Esophagus muscularis mucosa (tissue), 4 donors: ENCODE measurements at regions not wholly inside any gene's neighbourhood (a gene's known extent, or its start where the extent isn't known, plus 50 kb on each side); places are given as distances from the start of the nearest gene placed in this dataset.

Experiments used
- DNase-seq: peaks from one replicate; pipeline ENCODE4 v3.0.0-alpha.2; 2017; ENCODE audit errors: extremely low spot score
- H3K27ac ChIP-seq, 4 donors: fragments of 200-600 bp; sonication (generic); replicated peaks in 1 of 4; 1 replicate in 3 of 4; 2 replicates in 1 of 4; pipeline ENCODE4 v1.5.1; 2016 to 2019; ENCODE audit warnings: mild to moderate bottlenecking in 1 of 4
- H3K27me3 ChIP-seq, 4 donors: fragments of 200-600 bp; sonication (generic); one replicate each; pipeline versions ENCODE4 v1.5.1 to v1.6.0; 2016 to 2019
- H3K36me3 ChIP-seq, 4 donors: fragments of 200-600 bp; sonication (generic); one replicate each; pipeline ENCODE4 v1.5.1; 2016 to 2019
- H3K4me1 ChIP-seq, 4 donors: fragments of 200-600 bp; sonication (generic); one replicate each; pipeline ENCODE4 v1.5.1; 2016 to 2019
- H3K4me3 ChIP-seq, 4 donors: fragments of 200-600 bp; sonication (generic); 1 replicate in 2 of 4; 2 replicates in 2 of 4; pipeline ENCODE4 v1.5.1; 2016 to 2019; ENCODE audit warnings: mild to moderate bottlenecking in 4 of 4, moderate library complexity in 1 of 4
- H3K9me3 ChIP-seq, 4 donors: fragments of 200-600 bp; sonication (generic); 1 replicate in 3 of 4; 2 replicates in 1 of 4; pipeline ENCODE4 v1.5.1; 2016 to 2019
- CTCF ChIP-seq, 3 experiments: fragments of 200-600 bp in 2 of 3; fragments of 450-650 bp in 1 of 3; sonication (generic) in 2 of 3; IDR thresholded peaks; one replicate each; pipeline ENCODE4 v1.5.1; 2017 to 2019; ENCODE audit warnings: antibody characterized with exemption in 3 of 3, mild to moderate bottlenecking in 2 of 3, moderate library complexity in 1 of 3
- EP300 ChIP-seq: sonication (generic); formaldehyde crosslinking; IDR thresholded peaks from one replicate; pipeline ENCODE4 v1.6.1; 2017; ENCODE audit warnings: antibody characterized with exemption
- POLR2A ChIP-seq: fragments of 450-650 bp; IDR thresholded peaks from one replicate; pipeline ENCODE4 v1.6.1; 2017; ENCODE audit warnings: antibody characterized with exemption, moderate library complexity, mild to moderate bottlenecking, low read depth
- POLR2AphosphoS5 ChIP-seq, 2 donors: sonication (generic); formaldehyde crosslinking; IDR thresholded peaks; one replicate each; pipeline ENCODE4 v1.6.1; 2017; ENCODE audit warnings: antibody characterized with exemption in 2 of 2
- WGBS: methylation state at CpG from one replicate; pipeline ENCODE4 v1.1.5; 2018; 5-methylcytosine and 5-hydroxymethylcytosine counted together
- intact Hi-C: fragments of 100-400 bp; cut with DNase I; formaldehyde crosslinking; loops from one replicate; pipeline ENCODE4 v1.15.1; 2023

GRCh38 chr3:82137050-82137449 lies 375.6 kb upstream of the GBE1 start:
- no peak overlapping the region for H3K27ac ChIP-seq
- peaks cover 0 to 10% (median 0%) of the 10 kb centered on the region in 4 donors for H3K9me3 ChIP-seq
- DNase-seq = no peak
- H3K4me3 ChIP-seq = no peak overlapping the region
- intact Hi-C loops = loop anchor here (10.0 kb wide), 1 partner anchor 642 kb away; no protein-coding TSS in a partner anchor
- no peaks in the 10 kb centered on the region for H3K36me3 ChIP-seq
- H3K27me3 ChIP-seq = no peaks in the 10 kb centered on the region
- no peak for TF ChIP-seq POLR2A
- TF ChIP-seq CTCF (IDR thresholded peaks at IDR 0.05) = no peak
- no peak for TF ChIP-seq POLR2AphosphoS5 (IDR thresholded peaks at IDR 0.05)
- TF ChIP-seq EP300 = no peak
- H3K4me1 ChIP-seq = no peaks in the 10 kb centered on the region
- 90% methylated on average over 3 of the region's 3 CpGs for WGBS

- TF ChIP-seq CTCF (IDR thresholded peaks at IDR 0.05) (peak; percentile 75 to 83 (median 81)), EP300 (no peak)
- intact Hi-C loops = loop anchor here (5.0 to 10.0 kb wide), 2 partner anchors 466 to 638 kb away; no protein-coding TSS in a partner anchor
- no peak for DNase-seq
- Histone ChIP-seq H3K9me3 (no peaks in the 10 kb centered on the region), H3K27ac (no peak overlapping the region), H3K36me3 (no peaks in the 10 kb centered on the region), H3K4me1 (no peaks in the 10 kb centered on the region), H3K4me3 (no peak overlapping the region), H3K27me3 (no peaks in the 10 kb centered on the region)
- 24% methylated on average over 5 of the region's 5 CpGs for WGBS
Observed at GRCh38 chr3:82133070-82133606, 371.7 kb upstream of the GBE1 start.

DNA sequence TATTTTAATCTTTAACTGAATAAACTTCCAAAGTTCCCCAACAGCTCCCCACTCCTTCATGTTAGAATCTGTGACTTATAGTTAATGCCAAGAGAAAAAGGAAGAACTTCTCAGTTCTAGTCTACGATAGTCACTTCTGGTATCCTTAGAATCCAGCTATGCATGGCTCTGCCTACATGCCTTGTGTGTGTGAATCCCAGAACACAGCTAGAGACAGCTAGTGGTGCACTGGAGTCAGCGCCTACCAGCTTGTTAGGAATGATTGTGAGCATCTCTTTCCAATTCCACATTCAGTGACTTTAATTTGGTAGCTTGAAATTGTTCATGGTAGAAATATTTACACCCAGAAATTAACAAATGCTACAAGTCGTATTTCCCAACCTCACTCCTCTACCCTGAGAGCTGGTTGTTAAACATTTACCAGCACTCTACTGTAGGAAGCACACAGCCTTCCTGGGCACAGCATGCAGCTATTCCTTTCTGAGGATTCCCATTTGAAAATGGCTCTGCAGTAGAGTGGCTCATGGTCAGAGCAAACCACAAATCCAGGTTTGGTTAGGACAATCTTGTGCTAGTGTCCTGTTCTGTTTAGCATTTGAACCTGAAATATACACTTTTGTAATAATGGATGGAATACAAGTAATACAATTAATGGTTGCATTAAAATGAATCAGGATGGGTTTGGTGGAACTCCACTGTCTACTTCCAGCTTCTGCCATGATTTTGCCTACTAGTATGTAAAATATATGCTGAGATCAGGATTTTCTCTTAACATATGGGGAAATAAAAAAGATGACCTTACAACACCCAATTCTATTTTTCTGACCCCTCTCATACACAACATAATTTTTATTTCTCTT lies 371.0 kb upstream of the GBE1 start:
- intact Hi-C loops = loop anchor here (5.0 to 10.0 kb wide), 2 partner anchors 465 to 638 kb away; no protein-coding TSS in a partner anchor
- 90% methylated on average over 3 of the region's 3 CpGs for WGBS
- Histone ChIP-seq H3K36me3 (no peaks in the 10 kb centered on the region), H3K9me3 (no peaks in the 10 kb centered on the region), H3K4me1 (no peaks in the 10 kb centered on the region), H3K27ac (no peak overlapping the region), H3K4me3 (no peak overlapping the region), H3K27me3 (no peaks in the 10 kb centered on the region)
- TF ChIP-seq POLR2A (no peak), EP300 (no peak), POLR2AphosphoS5 (IDR thresholded peaks at IDR 0.05) (no peak), CTCF (IDR thresholded peaks at IDR 0.05) (no peak)
- DNase-seq = no peak

GRCh38 chr3:82130046-82130445 lies 368.6 kb upstream of the GBE1 start:
- Histone ChIP-seq H3K36me3 (no peaks in the 10 kb centered on the region), H3K9me3 (no peaks in the 10 kb centered on the region), H3K4me3 (no peak overlapping the region), H3K4me1 (no peaks in the 10 kb centered on the region), H3K27me3 (no peaks in the 10 kb centered on the region), H3K27ac (no peak overlapping the region)
- 68% methylated on average over 4 of the region's 4 CpGs for WGBS
- DNase-seq = no peak
- no peak for TF ChIP-seq CTCF (IDR thresholded peaks at IDR 0.05)
- TF ChIP-seq POLR2A = no peak
- TF ChIP-seq POLR2AphosphoS5 (IDR thresholded peaks at IDR 0.05) = no peak
- TF ChIP-seq EP300 = no peak
- intact Hi-C loops = loop anchor here (5.0 to 10.0 kb wide), 2 partner anchors 463 to 635 kb away; no protein-coding TSS in a partner anchor
